Posterior cingulate gyrus (tissue), 11 donors: ENCODE measurements at regions not wholly inside any gene's neighbourhood (a gene's known extent, or its start where the extent isn't known, plus 50 kb on each side); places are given as distances from the start of the nearest gene placed in this dataset.
A peak's percentile ranks its signal among the peaks of the same experiment; 100 is the strongest.

ENCODE experiments used
- DNase-seq, 10 donors: peaks; one replicate each; pipeline versions ENCODE4 v3.0.0 to v3.0.0-alpha.2; 2020 to 2021; ENCODE audit warnings: mixed read lengths in 3 of 10
- intact Hi-C: fragments of 100-400 bp; cut with DNase I; formaldehyde crosslinking; loops from one replicate; pipeline ENCODE4 v1.15.1; 2023

GRCh38 chr12:31869972-31870371, 89.2 kb upstream of the RESF1 start:
- intact Hi-C loops, result no loop called here

GRCh38 chr12:31868965-31869364, 90.2 kb upstream of the RESF1 start:
- intact Hi-C loops, result no loop called here
- DNase-seq, result peak in 1 of 10 donors; percentile 10

More at GRCh38 chr12:31869972-31870371, 89.2 kb upstream of the RESF1 start:
- no peak for DNase-seq

- intact Hi-C loops, result no loop called here
- no peak for DNase-seq
Observed at GRCh38 chr12:31867292-31867691, 91.9 kb upstream of the RESF1 start.

- no peak for DNase-seq
- intact Hi-C loops, result no loop called here
Observed at GRCh38 chr12:31866523-31866922, 92.7 kb upstream of the RESF1 start.

GRCh38 chr12:31865023-31865422, 94.2 kb upstream of the RESF1 start:
- intact Hi-C loops, result no loop called here

GRCh38 chr12:31861360-31861759, 97.9 kb upstream of the RESF1 start:
- no peak for DNase-seq
- intact Hi-C loops, result no loop called here

More at GRCh38 chr12:31865023-31865422, 94.2 kb upstream of the RESF1 start:
- no peak for DNase-seq

- DNase-seq, result no peak
- intact Hi-C loops, result no loop called here
Observed at GRCh38 chr12:31860401-31860800, 98.8 kb upstream of the RESF1 start.

- DNase-seq, result no peak
- intact Hi-C loops, result no loop called here
Observed at GRCh38 chr12:31859232-31859977, 99.8 kb upstream of the RESF1 start.

GRCh38 chr12:31855427-31855826, 103.8 kb upstream of the RESF1 start:
- DNase-seq, result no peak

GRCh38 chr12:31853977-31854376, 105.2 kb upstream of the RESF1 start:
- intact Hi-C loops, result no loop called here
- DNase-seq, result no peak

More at GRCh38 chr12:31855427-31855826, 103.8 kb upstream of the RESF1 start:
- intact Hi-C loops, result no loop called here

- no peak for DNase-seq
- intact Hi-C loops, result no loop called here
Observed at GRCh38 chr12:31853520-31853919, 105.7 kb upstream of the RESF1 start.

- intact Hi-C loops, result no loop called here
- no peak for DNase-seq
Observed at GRCh38 chr12:31850268-31850667, 108.9 kb upstream of the RESF1 start.

GRCh38 chr12:31849090-31849687, 110.0 kb upstream of the RESF1 start:
- no peak for DNase-seq
- intact Hi-C loops, result no loop called here

GRCh38 chr12:31846405-31846804, 112.8 kb upstream of the RESF1 start:
- no peak for DNase-seq
- intact Hi-C loops, result no loop called here

- intact Hi-C loops, result no loop called here
- no peak for DNase-seq
Observed at GRCh38 chr12:31845613-31846322, 113.4 kb upstream of the RESF1 start.

- intact Hi-C loops, result no loop called here
- DNase-seq, result no peak
Observed at GRCh38 chr12:31843398-31844095, 114.7 kb upstream of the AMN1 start.

GRCh38 chr12:31837913-31838312, 109.1 kb upstream of the AMN1 start:
- no peak for DNase-seq
- intact Hi-C loops, result loop anchor here (10.0 kb wide), 1 partner anchor 63 kb away; no protein-coding TSS in a partner anchor

GRCh38 chr12:31835276-31835882, 106.6 kb upstream of the AMN1 start:
- DNase-seq, result no peak
- intact Hi-C loops, result loop anchor here (10.0 kb wide), 1 partner anchor 61 kb away; no protein-coding TSS in a partner anchor

GRCh38 chr12:31834150-31834549, 105.3 kb upstream of the AMN1 start:
- DNase-seq, result no peak
- intact Hi-C loops, result loop anchor here (10.0 kb wide), 1 partner anchor 59 kb away; no protein-coding TSS in a partner anchor
